ENCODE measurements at regions not wholly inside any gene's neighbourhood (a gene's known extent, or its start where the extent isn't known, plus 50 kb on each side); places are given as distances from the start of the nearest gene placed in this dataset.

DNA sequence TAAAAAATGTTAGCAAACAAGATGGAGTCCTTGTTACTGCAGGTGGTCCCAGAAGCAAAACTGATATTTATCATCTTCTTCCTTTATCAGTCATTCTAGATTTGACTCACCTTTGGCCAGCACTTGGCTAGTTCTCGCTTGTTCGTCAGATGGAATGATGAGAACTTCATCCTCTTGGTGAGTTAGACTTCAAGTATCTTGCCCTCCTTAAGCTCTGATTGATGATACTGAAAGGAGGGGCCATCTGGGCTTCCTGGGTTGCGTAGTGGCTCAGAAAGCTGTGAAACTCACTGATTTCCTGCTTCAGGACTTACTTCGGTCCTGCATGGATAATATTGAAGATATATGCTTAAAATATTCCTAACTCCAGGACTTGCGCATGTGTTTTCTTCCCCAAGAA is 1248.2 kb upstream of the CDH9 start:
- TF ChIP-seq, protein P1, sequence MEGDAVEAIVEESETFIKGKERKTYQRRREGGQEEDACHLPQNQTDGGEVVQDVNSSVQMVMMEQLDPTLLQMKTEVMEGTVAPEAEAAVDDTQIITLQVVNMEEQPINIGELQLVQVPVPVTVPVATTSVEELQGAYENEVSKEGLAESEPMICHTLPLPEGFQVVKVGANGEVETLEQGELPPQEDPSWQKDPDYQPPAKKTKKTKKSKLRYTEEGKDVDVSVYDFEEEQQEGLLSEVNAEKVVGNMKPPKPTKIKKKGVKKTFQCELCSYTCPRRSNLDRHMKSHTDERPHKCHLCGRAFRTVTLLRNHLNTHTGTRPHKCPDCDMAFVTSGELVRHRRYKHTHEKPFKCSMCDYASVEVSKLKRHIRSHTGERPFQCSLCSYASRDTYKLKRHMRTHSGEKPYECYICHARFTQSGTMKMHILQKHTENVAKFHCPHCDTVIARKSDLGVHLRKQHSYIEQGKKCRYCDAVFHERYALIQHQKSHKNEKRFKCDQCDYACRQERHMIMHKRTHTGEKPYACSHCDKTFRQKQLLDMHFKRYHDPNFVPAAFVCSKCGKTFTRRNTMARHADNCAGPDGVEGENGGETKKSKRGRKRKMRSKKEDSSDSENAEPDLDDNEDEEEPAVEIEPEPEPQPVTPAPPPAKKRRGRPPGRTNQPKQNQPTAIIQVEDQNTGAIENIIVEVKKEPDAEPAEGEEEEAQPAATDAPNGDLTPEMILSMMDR (IDR thresholded peaks at IDR 0.05), result no peak
- no peak for TF ChIP-seq POLR2A (IDR thresholded peaks at IDR 0.05)

All from testis (tissue), 2 donors.